NT2/D1 (cell line): ENCODE measurements at regions not wholly inside any gene's neighbourhood (a gene's known extent, or its start where the extent isn't known, plus 50 kb on each side); places are given as distances from the start of the nearest gene placed in this dataset.

ENCODE experiments used
- YY1 ChIP-seq: IDR thresholded peaks from 2 replicates; pipeline ENCODE4 v1.6.1; 2011; ENCODE audit not compliant: insufficient read length, insufficient read depth
- ZNF274 ChIP-seq: IDR thresholded peaks from 2 replicates; pipeline ENCODE4 v1.6.1; 2011; ENCODE audit warnings: mild to moderate bottlenecking, low read depth, low read length

- TF ChIP-seq YY1 (no peak), ZNF274 (no peak)
Observed at GRCh38 chr4:81595798-81596610, 124.3 kb upstream of the RASGEF1B start.
